NCI-H187 treated with DMSO at 0.1 percent for 48 hours (cell line): ENCODE measurements at regions not wholly inside any gene's neighbourhood (a gene's known extent, or its start where the extent isn't known, plus 50 kb on each side); places are given as distances from the start of the nearest gene placed in this dataset.
"Not testable (repeated sequence)": the region's sequence is repeated elsewhere in the genome, so short reads cannot be mapped to it uniquely, and the experiment has no call there.

ENCODE experiments used
- DNase-seq: peaks from one replicate; lab custom pipeline; 2025; lab: John Stamatoyannopoulos, UW

DNA sequence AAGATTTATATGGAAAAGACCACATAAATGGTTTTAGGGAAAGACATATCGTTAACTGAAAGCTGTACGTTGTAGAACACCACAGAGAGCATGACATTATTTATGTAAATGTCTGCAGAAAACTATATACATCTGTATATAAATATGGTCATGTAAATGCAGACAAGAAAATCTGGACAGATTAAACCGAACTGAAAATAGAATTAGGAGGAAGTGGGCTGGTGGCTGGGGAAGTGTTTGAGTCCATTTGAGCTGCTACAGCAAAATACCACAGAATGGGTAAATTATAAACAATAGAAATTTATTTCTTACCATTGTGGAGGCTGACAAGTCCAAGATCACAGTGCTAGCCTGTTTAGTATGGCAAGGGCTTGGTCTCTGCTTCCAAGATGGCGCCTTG is 56.3 kb upstream of the USP6NL start:
- DNase-seq = no peak

DNA sequence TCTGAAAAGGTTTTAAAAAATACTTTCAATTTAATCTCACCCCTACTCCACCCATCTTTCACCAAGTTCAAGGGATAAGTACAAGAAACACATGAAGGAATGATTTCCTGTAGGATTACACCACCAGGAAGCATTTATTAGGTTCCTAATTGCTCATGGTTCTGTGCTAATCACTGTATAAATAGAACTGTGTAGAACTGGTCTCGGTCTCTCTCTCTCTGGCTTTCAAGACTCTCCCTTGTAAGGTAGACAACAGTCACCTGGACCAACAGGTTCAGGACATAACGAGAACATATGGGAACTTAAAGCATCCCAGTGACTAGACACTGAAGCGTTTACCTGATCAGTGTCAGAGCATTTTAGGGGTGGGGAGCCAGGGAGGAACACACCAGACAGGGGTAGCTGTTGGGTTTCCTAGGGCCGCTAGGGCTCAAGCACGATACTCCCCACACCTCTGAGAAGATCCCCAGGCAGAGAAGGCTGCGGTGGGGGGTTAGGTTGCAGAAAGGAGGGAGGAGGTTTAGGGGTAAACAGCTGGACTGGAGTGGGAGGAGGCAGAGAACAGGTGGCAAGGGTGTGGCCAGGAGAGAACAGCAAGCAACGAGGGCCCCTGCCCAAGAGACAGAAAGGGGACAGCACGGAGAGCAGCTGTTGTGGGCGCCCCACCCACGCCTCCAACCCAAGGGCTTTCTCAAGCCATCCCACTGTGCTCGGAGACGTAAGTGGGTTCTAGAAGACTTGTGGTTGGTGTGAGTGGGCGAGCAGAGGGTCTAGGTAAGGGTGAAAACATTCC is 52.5 kb upstream of the USP6NL start:
- DNase-seq = no peak

- DNase-seq = not testable (repeated sequence)
Measured at GRCh38 chr10:11663126-11663515, 51.7 kb upstream of the USP6NL start.

DNA sequence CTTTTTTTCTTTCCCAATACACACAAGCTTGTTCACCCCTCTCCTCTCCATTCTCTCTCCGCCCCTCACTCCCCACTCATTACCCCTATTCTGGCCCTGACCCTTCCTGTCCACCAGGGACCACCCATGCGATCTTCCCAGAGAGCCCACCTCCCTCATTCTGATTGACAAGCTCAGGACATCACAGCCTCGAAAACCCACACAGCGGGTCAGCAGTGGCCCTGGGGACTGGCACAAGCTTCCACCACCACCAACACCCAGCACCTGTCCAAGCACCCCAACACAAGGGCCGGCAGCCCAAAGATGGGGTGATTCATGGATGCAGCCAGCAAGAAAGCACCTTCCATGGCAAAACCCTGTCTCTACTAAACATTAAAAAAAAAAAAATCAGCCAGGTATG is 50.0 kb upstream of the USP6NL start:
- DNase-seq = no peak
